Nephron (organoid): ENCODE measurements at regions not wholly inside any gene's neighbourhood (a gene's known extent, or its start where the extent isn't known, plus 50 kb on each side); places are given as distances from the start of the nearest gene placed in this dataset.
"Not testable (repeated sequence)": the region's sequence is repeated elsewhere in the genome, so short reads cannot be mapped to it uniquely, and the experiment has no call there.

ENCODE experiments used
- H3K27ac Mint-ChIP-seq, 3 experiments: 2 replicates each; pipeline ENCODE4 v1.8.0; 2020; ENCODE audit warnings: mixed read lengths in 3 of 3, mild to moderate bottlenecking in 2 of 3, moderate library complexity in 1 of 3
- H3K27me3 Mint-ChIP-seq: 2 replicates; pipeline ENCODE4 v1.8.0; 2021; ENCODE audit warnings: low read depth, mild to moderate bottlenecking, moderate library complexity, mixed read lengths
- H3K36me3 Mint-ChIP-seq: 2 replicates; pipeline ENCODE4 v1.8.0; 2020; ENCODE audit warnings: low read depth, mixed read lengths
- H3K4me1 Mint-ChIP-seq: 2 replicates; pipeline ENCODE4 v1.8.0; 2020; ENCODE audit warnings: mixed read lengths
- H3K4me3 Mint-ChIP-seq, 3 experiments: 2 replicates each; pipeline ENCODE4 v1.8.0; 2020; ENCODE audit warnings: mild to moderate bottlenecking in 3 of 3, mixed read lengths in 3 of 3, moderate library complexity in 2 of 3
- H3K9me3 Mint-ChIP-seq: 2 replicates; pipeline ENCODE4 v1.8.0; 2020; ENCODE audit warnings: mixed read lengths
- CTCF ChIP-seq, 3 experiments: fragments of 200-600 bp; sonication (generic); IDR thresholded peaks; one replicate each; pipeline ENCODE4 v1.5.0; 2021; ENCODE audit warnings: antibody characterized with exemption in 3 of 3; ENCODE audit not compliant: unreplicated experiment in 3 of 3

GRCh38 chr6:12546410-12547002 lies 170.1 kb upstream of the PHACTR1 start:
- no peak overlapping the region for H3K27ac Mint-ChIP-seq
- no peaks in the 10 kb centered on the region for H3K27me3 Mint-ChIP-seq
- no peak overlapping the region for H3K4me3 Mint-ChIP-seq
- no peak for TF ChIP-seq CTCF (IDR thresholded peaks at IDR 0.05; ENCODE audit: unreplicated experiment in 3 of 3)
- H3K36me3 Mint-ChIP-seq, result no peaks in the 10 kb centered on the region
- H3K9me3 Mint-ChIP-seq, result peaks cover 12% of the 10 kb centered on the region
- H3K4me1 Mint-ChIP-seq, result no peaks in the 10 kb centered on the region

GRCh38 chr6:12548526-12548925 lies 168.0 kb upstream of the PHACTR1 start:
- TF ChIP-seq CTCF (IDR thresholded peaks at IDR 0.05; ENCODE audit: unreplicated experiment in 3 of 3), result no peak
- H3K4me3 Mint-ChIP-seq, result no peak overlapping the region
- H3K9me3 Mint-ChIP-seq, result peaks cover 15% of the 10 kb centered on the region
- H3K27ac Mint-ChIP-seq, result no peak overlapping the region
- no peaks in the 10 kb centered on the region for H3K4me1 Mint-ChIP-seq
- H3K36me3 Mint-ChIP-seq, result no peaks in the 10 kb centered on the region
- H3K27me3 Mint-ChIP-seq, result no peaks in the 10 kb centered on the region

- not testable (repeated sequence) for H3K4me3 Mint-ChIP-seq, H3K9me3 Mint-ChIP-seq, H3K27ac Mint-ChIP-seq, H3K4me1 Mint-ChIP-seq, H3K27me3 Mint-ChIP-seq, H3K36me3 Mint-ChIP-seq
These were observed 167.1 kb upstream of the PHACTR1 start for GRCh38 chr6:12549445-12549844.

- H3K4me3 Mint-ChIP-seq, H3K27me3 Mint-ChIP-seq, H3K36me3 Mint-ChIP-seq, H3K4me1 Mint-ChIP-seq, H3K9me3 Mint-ChIP-seq, H3K27ac Mint-ChIP-seq: not testable (repeated sequence)
These were observed 161.7 kb upstream of the PHACTR1 start for GRCh38 chr6:12554820-12555219.

- no peaks in the 10 kb centered on the region for H3K4me1 Mint-ChIP-seq
- H3K27ac Mint-ChIP-seq, result no peak overlapping the region
- H3K27me3 Mint-ChIP-seq, result no peaks in the 10 kb centered on the region
- H3K36me3 Mint-ChIP-seq, result no peaks in the 10 kb centered on the region
- no peak for TF ChIP-seq CTCF (IDR thresholded peaks at IDR 0.05; ENCODE audit: unreplicated experiment in 3 of 3)
- H3K9me3 Mint-ChIP-seq, result peaks cover 10% of the 10 kb centered on the region
- no peak overlapping the region for H3K4me3 Mint-ChIP-seq
These were observed 161.3 kb upstream of the PHACTR1 start for GRCh38 chr6:12555267-12555666.

- Mint-ChIP-seq H3K9me3 (peaks cover 10% of the 10 kb centered on the region), H3K27me3 (no peaks in the 10 kb centered on the region), H3K36me3 (no peaks in the 10 kb centered on the region), H3K4me3 (no peak overlapping the region), H3K27ac (no peak overlapping the region), H3K4me1 (no peaks in the 10 kb centered on the region)
- TF ChIP-seq CTCF (IDR thresholded peaks at IDR 0.05; ENCODE audit: unreplicated experiment in 3 of 3), result no peak
These were observed 160.8 kb upstream of the PHACTR1 start for GRCh38 chr6:12555781-12556180.

GRCh38 chr6:12557765-12558164 lies 158.8 kb upstream of the PHACTR1 start:
- Mint-ChIP-seq H3K4me3 (no peak overlapping the region), H3K9me3 (peaks cover 17% of the 10 kb centered on the region), H3K36me3 (no peaks in the 10 kb centered on the region), H3K27me3 (no peaks in the 10 kb centered on the region), H3K4me1 (no peaks in the 10 kb centered on the region), H3K27ac (no peak overlapping the region)
- no peak for TF ChIP-seq CTCF (IDR thresholded peaks at IDR 0.05; ENCODE audit: unreplicated experiment in 3 of 3)
